NB4 (cell line): ENCODE measurements at regions not wholly inside any gene's neighbourhood (a gene's known extent, or its start where the extent isn't known, plus 50 kb on each side); places are given as distances from the start of the nearest gene placed in this dataset.

Source experiments
- DNase-seq: peaks from one replicate; pipeline ENCODE4 v3.0.0; 2010; ENCODE audit warnings: low read depth
- H3K4me3 ChIP-seq: one replicate; pipeline ENCODE4 v1.5.1; 2011; ENCODE audit warnings: mild to moderate bottlenecking, low read depth, low read length, moderate library complexity
- CTCF ChIP-seq: IDR thresholded peaks from one replicate; pipeline ENCODE4 v1.5.1; 2012; ENCODE audit warnings: low read depth, low read length
- MYC ChIP-seq: IDR thresholded peaks from 2 replicates; pipeline ENCODE4 v1.6.1; 2011; ENCODE audit warnings: low read depth, low read length
- POLR2A ChIP-seq: IDR thresholded peaks from 2 replicates; pipeline ENCODE4 v1.6.1; 2011; ENCODE audit warnings: mild to moderate bottlenecking; ENCODE audit not compliant: insufficient read length; ENCODE audit errors: extremely low read depth
- TF ChIP-seq, protein P1 (sequence below): IDR thresholded peaks from 2 replicates; pipeline ENCODE4 v1.6.1; 2011; ENCODE audit warnings: low read depth, low read length

DNA sequence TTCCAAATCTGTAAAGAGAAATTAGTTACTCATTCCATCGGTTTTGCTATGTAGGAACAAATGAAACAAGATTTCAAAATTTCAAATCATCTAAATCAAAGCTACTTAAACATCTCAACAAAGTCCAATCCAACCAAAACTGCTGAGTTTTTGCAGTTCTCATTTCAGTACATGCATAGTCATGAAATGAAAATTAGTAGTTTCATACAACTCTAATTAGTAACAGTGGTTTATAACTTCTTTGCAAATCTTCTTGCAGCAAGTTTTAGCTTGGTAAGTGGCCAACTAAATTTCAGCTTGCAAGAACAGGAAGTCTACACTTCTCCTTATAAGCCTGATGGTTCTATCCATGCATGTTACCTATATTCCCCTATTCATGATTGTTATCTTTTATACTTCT, 75.6 kb downstream of the SPRY2 start:
- no peak overlapping the region for H3K4me3 ChIP-seq
- no peak for DNase-seq
- TF ChIP-seq, protein P1, sequence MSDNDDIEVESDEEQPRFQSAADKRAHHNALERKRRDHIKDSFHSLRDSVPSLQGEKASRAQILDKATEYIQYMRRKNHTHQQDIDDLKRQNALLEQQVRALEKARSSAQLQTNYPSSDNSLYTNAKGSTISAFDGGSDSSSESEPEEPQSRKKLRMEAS: no peak
- TF ChIP-seq CTCF: no peak
- TF ChIP-seq MYC: no peak

DNA sequence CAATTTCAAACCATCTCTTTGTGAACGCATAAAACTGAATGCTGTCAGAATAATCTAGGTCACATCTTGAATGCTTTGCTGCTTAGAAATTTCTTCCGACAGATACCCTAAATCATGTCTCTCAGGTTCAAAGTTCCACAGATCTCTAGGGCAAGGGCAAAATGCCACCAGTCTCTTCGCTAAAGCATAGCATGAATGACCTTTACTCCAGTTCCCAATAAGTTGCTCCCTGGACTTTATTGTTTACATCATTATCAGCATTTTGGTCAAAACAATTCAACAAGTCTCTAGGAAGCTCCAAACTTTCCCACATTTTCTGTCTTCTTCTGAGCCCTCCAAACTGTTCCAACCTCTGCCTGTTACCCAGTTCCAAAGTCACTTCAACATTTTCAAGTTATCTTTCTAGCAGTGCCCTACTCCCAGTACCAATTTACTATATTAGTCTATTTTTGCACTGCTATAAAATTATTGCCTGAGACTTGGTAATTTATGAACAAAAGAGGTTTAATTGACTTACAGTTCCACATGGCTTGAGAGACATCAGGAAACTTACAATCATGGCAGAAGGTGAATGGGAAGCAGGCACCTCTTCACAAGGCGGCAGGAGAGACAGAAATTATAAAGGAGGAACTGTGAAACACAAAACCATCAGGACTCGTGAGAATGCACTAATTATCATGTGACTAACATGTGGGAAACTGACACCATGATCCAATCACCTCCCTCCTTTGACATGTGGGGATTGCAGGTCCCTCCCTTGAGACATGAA, 77.0 kb downstream of the SPRY2 start:
- no peak for DNase-seq
- TF ChIP-seq, protein P1: no peak
- TF ChIP-seq CTCF: no peak
- no peak overlapping the region for H3K4me3 ChIP-seq

- no peak for TF ChIP-seq POLR2A
- DNase-seq: peak; percentile 4
- H3K4me3 ChIP-seq: no peak overlapping the region
These were observed 78.8 kb downstream of the SPRY2 start for GRCh38 chr13:80262051-80262695.

DNA sequence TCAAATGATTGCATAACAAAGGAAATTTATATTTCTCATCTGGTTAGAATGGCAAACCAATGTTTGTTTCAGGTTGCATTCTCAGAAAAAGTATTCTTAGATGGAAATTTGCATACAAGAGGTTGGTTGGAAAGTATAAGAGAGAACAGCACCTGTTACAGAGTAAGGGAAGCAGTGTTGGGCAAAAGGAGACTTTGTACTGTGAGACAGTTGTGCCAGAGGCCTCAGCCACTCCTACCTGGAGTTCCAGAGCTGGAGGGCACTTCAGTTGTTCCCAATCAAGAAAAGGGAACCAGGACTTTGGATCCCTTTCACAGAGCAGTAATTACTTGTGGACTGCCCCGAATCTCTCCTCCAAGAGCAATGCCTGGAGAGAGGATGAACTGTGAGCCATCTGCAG, 81.8 kb downstream of the SPRY2 start:
- DNase-seq: no peak
- no peak for TF ChIP-seq MYC
- TF ChIP-seq POLR2A: no peak
- TF ChIP-seq, protein P1: no peak
- no peak for TF ChIP-seq CTCF
- H3K4me3 ChIP-seq: no peak overlapping the region

DNA sequence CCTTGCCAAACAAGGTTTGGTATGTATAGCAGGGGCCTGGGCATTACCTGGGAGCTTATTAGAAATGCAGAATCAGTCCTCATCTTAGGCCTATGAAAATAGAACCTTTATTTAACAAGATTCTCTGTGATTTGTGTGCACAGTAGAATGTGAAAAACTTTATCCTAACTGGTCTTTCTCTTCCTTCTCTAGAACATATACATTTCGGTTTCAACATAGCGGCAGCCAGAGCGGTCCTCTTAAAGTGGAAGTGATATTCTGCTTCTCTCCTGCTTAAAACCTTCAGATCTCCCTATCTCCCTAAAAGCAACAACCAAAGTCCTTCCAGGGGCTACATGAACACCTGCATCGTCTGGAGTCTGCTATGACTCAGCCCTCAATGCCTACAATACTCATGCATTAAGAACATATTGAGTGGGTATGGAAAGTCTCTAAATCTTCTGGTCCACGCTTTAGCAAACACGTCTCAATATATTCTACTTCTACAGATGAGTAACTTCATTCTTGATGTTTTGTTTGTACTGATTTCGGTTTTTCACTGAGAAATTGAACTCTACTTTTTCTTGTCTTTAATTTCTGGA, 84.5 kb downstream of the SPRY2 start:
- no peak for DNase-seq
- H3K4me3 ChIP-seq: no peak overlapping the region
- no peak for TF ChIP-seq CTCF

- DNase-seq: no peak
- H3K4me3 ChIP-seq: no peak overlapping the region
- TF ChIP-seq POLR2A: no peak
- no peak for TF ChIP-seq CTCF
- TF ChIP-seq, protein P1: no peak
These were observed 85.0 kb downstream of the SPRY2 start for GRCh38 chr13:80255946-80256345.
